Tibial nerve (tissue), 4 donors: ENCODE measurements at regions not wholly inside any gene's neighbourhood (a gene's known extent, or its start where the extent isn't known, plus 50 kb on each side); places are given as distances from the start of the nearest gene placed in this dataset.

Experiments
- CTCF ChIP-seq, 5 experiments: fragments of 200-600 bp in 3 of 5; fragments of 450-650 bp in 2 of 5; sonication (generic) in 3 of 5; IDR thresholded peaks; one replicate each; pipeline ENCODE4 v1.5.1; 2016 to 2019; ENCODE audit warnings: antibody characterized with exemption in 5 of 5, mild to moderate bottlenecking in 3 of 5, moderate library complexity in 2 of 5
- EP300 ChIP-seq, 2 donors: sonication (generic); formaldehyde crosslinking; IDR thresholded peaks; one replicate each; pipeline ENCODE4 v1.6.1; 2017; ENCODE audit warnings: antibody characterized with exemption in 2 of 2, mild to moderate bottlenecking in 1 of 2
- POLR2A ChIP-seq, 2 donors: fragments of 450-650 bp; IDR thresholded peaks; one replicate each; pipeline ENCODE4 v1.6.1; 2017; ENCODE audit warnings: antibody characterized with exemption in 2 of 2, mild to moderate bottlenecking in 2 of 2, moderate library complexity in 2 of 2

- TF ChIP-seq POLR2A (IDR thresholded peaks at IDR 0.05): no peak
- no peak for TF ChIP-seq CTCF (IDR thresholded peaks at IDR 0.05)
- TF ChIP-seq EP300 (IDR thresholded peaks at IDR 0.05): no peak
Observed at GRCh38 chr1:36595349-36595748, 112.6 kb upstream of the CSF3R start.
